H1 (cell line): ENCODE measurements at regions not wholly inside any gene's neighbourhood (a gene's known extent, or its start where the extent isn't known, plus 50 kb on each side); places are given as distances from the start of the nearest gene placed in this dataset.

ENCODE experiments used
- CEBPB ChIP-seq: IDR thresholded peaks from 2 replicates; pipeline ENCODE4 v1.6.1; 2012; ENCODE audit warnings: low read depth, low read length
- CREB1 ChIP-seq: IDR thresholded peaks from 2 replicates; pipeline ENCODE4 v1.6.1; 2012; ENCODE audit warnings: inconsistent platforms
- EZH2 ChIP-seq: fragments of 200-600 bp; sonication (generic); IDR thresholded peaks from 2 replicates; pipeline ENCODE4 v1.7.1; 2012; ENCODE audit warnings: low read depth, mild to moderate bottlenecking, moderate library complexity, low read length, inconsistent platforms; ENCODE audit not compliant: severe bottlenecking
- HDAC6 ChIP-seq: IDR thresholded peaks from one replicate; pipeline ENCODE4 v1.7.1; 2012; ENCODE audit warnings: low read depth, mild to moderate bottlenecking, inconsistent platforms, low read length, moderate library complexity
- JUND ChIP-seq: IDR thresholded peaks from 2 replicates; pipeline ENCODE4 v1.6.1; 2011; ENCODE audit warnings: mild to moderate bottlenecking, improper control_type of control experiment, low read length
- POLR2AphosphoS5 ChIP-seq: IDR thresholded peaks from 2 replicates; pipeline ENCODE4 v1.6.1; 2011; ENCODE audit warnings: low read depth, low read length
- SIN3A ChIP-seq, 2 experiments: IDR thresholded peaks in 1 of 2; conservative IDR thresholded peaks in 1 of 2; 2 replicates each; pipeline ENCODE4 v1.6.1; 2011 to 2012; ENCODE audit warnings: low read length in 2 of 2, improper control_type of control experiment in 1 of 2, low read depth in 1 of 2, mild to moderate bottlenecking in 1 of 2
- TF ChIP-seq, protein P1 (sequence below), 3 experiments: IDR thresholded peaks; 1 replicate in 2 of 3; 2 replicates in 1 of 3; pipeline versions ENCODE4 v1.5.1 to v1.6.1; 2011; ENCODE audit warnings: low read length in 3 of 3, mild to moderate bottlenecking in 3 of 3, inconsistent platforms in 2 of 3, low read depth in 1 of 3, moderate library complexity in 1 of 3; ENCODE audit not compliant: insufficient read depth in 1 of 3; ENCODE audit errors: control extremely low read depth in 1 of 3
- TF ChIP-seq, protein P2 (sequence below): IDR thresholded peaks from 2 replicates; pipeline ENCODE4 v1.6.1; 2012; ENCODE audit warnings: inconsistent platforms

GRCh38 chr10:62710182-62710581 is 94.3 kb upstream of the ADO start:
- no peak for TF ChIP-seq SIN3A (conservative IDR thresholded peaks at IDR 0.05 in 1 of 2, IDR thresholded peaks at IDR 0.05 in 1 of 2; ENCODE audit: low read depth in 1 of 2, low read length in 2 of 2)
- no peak for TF ChIP-seq CEBPB
- TF ChIP-seq, protein P1, sequence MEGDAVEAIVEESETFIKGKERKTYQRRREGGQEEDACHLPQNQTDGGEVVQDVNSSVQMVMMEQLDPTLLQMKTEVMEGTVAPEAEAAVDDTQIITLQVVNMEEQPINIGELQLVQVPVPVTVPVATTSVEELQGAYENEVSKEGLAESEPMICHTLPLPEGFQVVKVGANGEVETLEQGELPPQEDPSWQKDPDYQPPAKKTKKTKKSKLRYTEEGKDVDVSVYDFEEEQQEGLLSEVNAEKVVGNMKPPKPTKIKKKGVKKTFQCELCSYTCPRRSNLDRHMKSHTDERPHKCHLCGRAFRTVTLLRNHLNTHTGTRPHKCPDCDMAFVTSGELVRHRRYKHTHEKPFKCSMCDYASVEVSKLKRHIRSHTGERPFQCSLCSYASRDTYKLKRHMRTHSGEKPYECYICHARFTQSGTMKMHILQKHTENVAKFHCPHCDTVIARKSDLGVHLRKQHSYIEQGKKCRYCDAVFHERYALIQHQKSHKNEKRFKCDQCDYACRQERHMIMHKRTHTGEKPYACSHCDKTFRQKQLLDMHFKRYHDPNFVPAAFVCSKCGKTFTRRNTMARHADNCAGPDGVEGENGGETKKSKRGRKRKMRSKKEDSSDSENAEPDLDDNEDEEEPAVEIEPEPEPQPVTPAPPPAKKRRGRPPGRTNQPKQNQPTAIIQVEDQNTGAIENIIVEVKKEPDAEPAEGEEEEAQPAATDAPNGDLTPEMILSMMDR (IDR thresholded peaks at IDR 0.05; ENCODE audit: control extremely low read depth in 1 of 3, insufficient read depth in 1 of 3, low read depth in 1 of 3, low read length in 3 of 3): no peak
- TF ChIP-seq, protein P2, sequence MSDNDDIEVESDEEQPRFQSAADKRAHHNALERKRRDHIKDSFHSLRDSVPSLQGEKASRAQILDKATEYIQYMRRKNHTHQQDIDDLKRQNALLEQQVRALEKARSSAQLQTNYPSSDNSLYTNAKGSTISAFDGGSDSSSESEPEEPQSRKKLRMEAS: no peak
- no peak for TF ChIP-seq EZH2
- no peak for TF ChIP-seq CREB1
- no peak for TF ChIP-seq JUND
- TF ChIP-seq HDAC6: no peak
- no peak for TF ChIP-seq POLR2AphosphoS5
